HG02798 (cell line): ENCODE measurements at regions not wholly inside any gene's neighbourhood (a gene's known extent, or its start where the extent isn't known, plus 50 kb on each side); places are given as distances from the start of the nearest gene placed in this dataset.

Experiments used
- ATAC-seq: cut with Tn5 transposase; IDR thresholded peaks from one replicate; pipeline ENCODE4 v1.9.1; 2021; ENCODE audit warnings: mild to moderate bottlenecking; ENCODE audit not compliant: unreplicated experiment, poor library complexity

DNA sequence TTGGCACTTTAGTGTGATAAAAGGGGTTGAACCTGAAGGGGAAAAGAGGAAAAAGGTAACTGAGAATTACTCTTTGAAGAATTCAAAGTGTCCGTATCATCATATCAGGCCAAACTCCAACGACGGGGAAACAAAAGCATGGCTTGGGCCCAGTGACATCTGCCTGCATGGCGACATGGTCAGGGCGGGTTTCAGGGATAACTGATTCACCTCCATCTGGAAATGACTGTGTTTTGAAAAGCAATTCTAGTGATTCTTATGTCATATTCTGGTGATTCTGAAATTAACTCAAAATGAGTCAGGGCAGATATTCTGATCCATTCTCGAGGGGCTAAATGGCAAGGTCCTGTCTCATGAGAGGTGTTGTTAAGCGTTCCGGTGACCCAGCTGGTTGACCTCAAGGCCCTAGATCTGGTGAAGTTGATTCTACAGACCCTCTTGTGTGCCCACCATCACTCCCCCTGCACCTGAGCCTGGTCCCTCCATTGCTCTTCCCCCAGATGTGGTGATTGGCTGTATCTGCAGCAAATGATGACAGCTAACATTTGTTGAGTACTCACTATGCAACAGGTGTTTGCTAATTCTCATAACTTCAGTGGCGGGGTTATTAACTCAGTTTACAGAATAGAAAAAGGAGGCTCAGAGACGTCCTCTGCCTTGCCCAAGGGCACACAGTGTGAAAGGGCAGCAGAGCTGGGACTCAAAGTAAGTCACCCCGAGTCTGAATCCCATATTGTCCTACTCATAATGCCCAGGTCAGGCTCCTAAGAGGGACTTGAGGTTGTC is 251.8 kb downstream of the MAF start:
- ATAC-seq = no peak

DNA sequence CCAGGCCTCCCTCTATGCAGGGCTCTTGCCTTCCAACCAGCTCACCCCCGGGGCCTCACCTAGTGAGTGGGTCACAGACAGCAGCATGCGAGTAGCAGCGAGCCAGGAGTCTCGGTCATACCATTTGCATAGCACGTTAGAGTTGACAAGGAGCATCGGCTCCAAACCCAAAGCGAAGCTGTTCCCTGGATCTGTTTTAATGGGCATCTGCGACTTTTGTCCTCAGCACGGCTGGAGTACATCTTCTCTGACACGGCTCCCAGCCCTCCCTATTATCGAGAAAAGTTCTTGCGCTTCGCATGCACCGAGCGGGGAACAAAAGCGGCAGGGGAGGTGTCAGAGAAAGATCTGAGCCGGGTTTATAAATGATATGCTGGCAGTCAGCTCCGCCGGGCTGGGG is 253.3 kb downstream of the MAF start:
- no peak for ATAC-seq

DNA sequence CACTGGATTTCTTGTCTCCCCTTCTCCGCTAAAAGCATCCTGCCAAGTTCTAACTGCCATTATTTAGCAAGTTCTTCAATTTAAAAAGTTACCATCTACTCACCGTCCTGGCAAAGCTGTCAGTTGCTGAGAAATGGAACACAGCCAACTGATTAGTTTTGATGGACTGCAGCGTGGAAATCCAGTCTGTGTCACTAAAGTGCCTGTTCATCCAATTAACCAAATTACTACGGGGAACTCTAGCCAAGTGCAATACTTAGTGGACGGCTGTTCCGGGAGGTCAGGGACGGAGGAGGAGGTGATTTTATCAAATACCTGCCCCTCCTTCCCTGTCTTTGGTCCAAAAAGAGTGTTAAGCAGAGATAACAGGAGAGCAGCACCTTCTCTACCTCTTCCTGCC is 260.7 kb downstream of the MAF start:
- ATAC-seq = no peak

DNA sequence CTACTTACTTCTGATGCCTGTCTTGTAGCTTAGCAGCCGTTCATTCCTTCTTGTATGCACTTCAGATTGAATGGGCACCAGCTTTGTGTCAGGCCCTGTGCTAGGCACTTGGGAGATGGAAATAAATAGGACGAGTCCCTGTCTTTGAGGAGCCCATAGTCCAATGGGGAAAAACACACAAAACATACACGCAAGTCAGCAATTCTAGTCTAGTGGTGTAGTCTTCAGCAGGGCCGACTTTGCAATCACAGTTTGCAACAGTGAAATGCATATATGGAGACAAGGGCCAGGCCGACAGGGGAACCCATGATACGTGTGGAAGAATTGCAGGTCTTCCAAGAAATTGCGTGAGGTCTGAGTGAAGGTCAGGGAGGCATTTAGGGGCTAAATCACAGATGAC is 262.6 kb downstream of the MAF start:
- ATAC-seq = no peak

DNA sequence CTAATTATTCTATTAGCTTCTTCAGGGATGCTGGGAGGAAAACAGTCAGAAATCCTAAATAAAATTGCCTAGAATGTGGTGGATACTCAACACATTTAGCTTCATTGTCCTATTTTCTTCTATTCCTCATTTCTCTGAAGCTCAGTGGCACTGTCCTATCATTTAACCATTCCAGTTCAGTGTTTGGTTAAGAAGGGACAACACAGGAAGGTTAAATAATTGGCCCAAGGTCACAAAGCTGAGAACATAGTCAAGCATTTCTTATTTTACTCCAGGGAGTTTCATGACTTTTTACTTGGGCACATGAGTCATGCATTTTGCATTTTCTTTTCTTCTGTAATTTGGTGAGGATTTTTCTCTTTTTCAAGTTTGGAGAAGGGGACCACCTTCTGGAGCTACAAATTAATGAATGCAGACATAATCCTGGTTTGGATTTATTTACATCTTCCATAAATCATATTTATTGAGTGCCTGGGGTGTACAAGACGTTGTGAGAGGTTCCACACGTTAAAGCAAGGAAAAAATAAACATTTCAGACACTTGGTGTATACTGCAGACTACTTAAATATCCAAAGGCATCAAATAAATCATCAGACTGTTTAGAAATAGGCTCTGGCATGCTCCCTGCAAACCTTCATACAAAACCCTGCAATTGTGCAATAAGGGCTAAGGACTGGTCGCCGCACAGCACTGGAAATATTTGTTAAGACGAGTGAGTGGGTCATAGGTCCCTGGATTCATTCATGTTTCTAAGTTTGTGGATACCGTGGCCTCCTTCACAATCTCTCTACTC is 263.9 kb downstream of the MAF start:
- ATAC-seq = no peak

DNA sequence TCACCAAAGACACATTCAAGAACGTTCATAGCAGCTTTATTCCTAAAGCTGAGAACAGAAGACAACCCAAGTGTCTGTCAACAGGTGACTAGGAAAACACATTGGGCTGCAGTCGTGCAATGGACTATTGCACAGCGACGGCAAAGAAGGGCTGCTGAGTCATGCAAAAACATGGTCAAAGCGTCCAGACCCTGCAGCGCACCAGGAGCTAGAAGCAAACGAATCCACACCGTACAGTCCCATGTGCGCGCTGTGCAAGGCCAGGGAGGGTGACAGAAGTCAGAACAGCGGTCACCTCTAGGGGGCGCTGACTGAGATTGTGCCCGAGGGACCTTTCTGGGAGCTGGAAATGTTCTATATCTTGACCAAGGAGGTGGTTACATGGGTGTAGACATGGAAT is 266.4 kb downstream of the MAF start:
- ATAC-seq = no peak

DNA sequence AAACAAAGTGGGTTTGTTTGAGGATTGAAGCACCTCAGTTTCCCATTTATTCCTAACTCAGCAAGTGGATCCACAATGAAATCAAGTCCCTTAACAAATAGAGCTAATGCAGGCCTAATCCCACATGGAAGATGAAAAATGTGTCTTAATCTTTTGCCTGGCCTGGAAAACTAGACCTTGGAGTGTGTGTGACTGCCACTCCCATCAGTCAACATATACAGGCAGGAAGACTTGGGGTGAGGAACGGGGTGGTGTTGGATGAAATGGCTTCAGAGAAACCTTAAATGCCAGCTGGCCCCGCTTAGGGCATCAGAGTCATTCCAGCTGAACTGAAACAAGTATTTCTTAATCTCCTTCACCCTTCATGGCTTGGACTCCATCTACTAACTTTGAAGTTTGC is 269.5 kb downstream of the MAF start:
- ATAC-seq = no peak

DNA sequence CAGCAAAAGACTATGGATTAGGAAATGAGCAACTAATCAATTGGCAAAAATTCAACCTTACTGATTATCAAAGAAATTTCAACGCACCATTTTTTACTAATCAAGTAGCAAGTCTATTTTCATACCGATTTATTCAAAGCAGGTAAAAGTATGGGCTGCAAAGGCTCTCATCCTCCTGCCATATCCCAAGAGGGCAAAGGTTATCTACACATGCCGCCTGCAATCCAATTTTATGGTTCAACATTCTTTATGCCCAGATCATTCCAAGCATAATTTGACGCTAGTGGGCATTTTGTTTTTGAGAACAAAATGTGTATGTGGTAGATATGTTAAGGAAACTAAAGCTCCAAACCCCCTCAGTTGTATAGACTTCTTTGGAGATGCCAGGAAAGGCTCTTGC is 270.6 kb downstream of the MAF start:
- ATAC-seq = no peak

DNA sequence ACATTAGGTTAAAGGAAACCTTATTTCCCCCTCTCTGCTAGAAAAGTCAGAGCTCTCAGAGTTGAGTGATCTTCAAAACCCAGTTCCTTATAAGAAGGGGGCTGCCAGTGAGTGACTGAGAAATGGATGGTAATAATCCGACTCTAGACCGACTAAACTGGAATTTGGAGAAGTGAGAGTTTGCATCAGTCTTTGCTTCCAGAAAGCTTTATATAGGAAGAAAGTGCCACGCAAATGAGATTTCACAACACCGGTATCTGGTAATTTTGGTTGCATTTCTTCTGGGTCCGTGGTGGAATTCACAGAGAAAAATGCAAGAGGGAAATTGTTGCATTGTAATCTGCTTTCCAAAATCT is 271.4 kb downstream of the MAF start:
- ATAC-seq = no peak

DNA sequence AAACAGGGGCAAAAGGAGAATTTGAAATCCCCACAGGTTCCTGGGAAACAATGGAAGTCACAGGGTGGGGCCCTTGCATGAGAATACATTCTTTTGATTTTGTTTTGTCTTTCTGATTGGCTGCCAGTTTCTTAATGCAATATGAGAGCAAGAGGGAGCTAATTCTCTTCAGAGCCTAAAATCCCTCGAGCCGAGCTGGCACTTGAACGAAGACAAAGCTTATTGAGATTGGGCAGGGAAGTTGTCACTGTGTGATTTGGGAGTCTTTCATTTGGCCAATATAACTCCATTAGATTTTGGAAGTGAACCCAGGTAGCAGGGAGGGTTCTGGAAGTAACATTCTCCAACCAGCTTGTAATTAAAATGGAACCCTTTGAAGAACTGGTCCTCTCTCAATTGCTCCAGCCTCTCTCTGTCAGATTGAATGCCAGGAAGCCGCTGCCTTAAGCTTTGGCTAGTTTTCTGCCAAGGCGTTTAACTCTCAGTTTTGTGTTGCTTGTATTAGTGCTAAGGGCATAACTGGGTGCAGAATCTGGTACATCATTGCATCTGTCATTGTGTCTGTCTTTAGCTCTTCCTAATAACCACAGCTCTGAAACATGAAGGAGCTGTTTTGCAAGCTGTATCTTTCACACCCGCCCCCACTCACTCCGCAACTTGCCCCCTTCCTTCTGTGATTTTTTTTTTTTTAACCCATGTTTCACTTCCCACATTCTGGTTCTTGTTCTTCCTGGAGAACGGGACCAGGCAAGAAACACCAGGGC is 272.0 kb downstream of the MAF start:
- no peak for ATAC-seq

DNA sequence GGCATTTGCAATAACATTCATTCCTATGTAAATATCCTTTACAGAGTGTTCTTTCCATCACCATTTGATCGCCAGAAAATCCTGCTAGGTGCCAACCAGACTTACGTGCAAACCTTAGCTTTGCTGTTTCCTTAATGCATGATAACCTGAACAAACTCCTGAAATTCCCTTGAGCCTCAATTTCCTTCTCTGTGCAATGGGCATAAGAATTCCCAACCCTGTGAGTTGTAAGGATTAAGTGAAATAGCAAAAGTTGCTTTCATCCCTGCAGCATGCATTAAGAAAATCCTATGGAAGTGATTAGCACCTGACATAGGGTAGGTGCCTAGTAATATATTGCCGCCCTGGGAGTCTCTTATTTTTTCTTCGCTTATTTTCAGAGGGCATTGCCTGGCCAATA is 272.7 kb downstream of the MAF start:
- ATAC-seq = no peak

DNA sequence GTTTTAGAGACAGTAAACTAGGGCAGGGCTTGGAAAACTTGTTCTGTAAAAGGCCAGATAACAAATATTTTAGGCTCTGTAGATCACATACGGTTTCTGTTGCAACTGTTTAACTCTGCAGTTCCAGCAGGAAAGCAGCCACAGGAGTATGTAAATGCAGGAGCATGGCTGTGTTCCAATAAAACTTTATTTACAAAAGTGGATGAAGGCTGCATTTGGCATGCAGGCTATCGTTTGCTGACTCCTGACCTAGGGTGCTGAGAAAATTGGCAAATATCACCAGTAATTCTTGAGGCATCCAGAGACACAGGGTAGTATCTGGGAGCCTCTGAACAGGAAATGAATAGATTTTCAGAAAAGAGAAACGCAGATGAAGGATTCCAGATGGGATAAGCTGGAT is 274.0 kb downstream of the MAF start:
- no peak for ATAC-seq

DNA sequence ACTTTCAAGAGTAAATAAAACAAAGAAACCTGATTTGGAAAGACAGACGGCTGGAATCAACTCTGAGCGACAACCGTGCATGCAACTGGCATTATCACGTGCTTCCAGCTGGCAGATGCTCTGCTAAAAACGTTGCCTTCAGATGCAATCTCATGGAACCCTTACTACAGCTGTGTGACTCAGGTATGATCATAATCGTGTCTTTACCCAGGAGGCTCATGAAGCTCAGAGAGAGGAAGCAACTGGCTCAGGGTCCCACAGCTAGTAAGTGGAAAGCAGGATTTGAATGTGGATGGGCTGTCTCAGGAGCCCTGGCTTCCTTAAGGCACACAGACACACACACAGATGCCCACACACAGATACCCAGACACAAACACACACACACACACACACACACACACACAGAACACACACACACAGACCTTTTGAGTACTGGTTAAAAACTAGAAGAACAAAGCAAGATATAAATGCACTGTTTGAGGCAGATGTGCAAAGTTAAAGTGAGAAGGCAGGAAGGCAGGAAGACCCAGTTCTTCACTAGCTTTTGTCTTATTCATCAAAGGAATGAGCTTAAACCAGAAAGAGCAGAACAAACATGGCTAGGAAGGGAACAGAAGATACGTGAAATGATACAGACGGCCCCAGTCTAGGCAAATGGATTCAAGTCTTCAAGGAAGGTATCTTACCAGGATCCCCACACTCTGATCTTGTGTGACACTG is 275.2 kb downstream of the MAF start:
- no peak for ATAC-seq

DNA sequence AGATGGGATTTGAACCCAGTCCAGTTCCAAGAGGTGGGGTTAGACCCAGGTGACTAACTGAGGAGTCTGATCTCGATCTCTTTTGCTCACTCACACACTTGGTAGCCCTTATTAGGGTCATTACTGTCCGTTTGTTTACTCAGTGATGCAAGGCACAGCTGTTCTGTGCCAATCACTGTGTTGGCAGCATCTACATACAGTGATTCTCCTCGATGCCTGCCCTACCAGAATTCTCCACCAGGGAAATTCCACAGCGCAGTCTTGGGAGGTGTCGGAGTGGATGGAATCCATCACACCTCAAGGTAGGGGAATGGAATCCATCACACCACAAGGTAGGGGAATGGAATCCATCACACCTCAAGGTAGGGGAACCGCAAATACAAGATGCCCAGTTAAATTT is 279.6 kb downstream of the MAF start:
- no peak for ATAC-seq

DNA sequence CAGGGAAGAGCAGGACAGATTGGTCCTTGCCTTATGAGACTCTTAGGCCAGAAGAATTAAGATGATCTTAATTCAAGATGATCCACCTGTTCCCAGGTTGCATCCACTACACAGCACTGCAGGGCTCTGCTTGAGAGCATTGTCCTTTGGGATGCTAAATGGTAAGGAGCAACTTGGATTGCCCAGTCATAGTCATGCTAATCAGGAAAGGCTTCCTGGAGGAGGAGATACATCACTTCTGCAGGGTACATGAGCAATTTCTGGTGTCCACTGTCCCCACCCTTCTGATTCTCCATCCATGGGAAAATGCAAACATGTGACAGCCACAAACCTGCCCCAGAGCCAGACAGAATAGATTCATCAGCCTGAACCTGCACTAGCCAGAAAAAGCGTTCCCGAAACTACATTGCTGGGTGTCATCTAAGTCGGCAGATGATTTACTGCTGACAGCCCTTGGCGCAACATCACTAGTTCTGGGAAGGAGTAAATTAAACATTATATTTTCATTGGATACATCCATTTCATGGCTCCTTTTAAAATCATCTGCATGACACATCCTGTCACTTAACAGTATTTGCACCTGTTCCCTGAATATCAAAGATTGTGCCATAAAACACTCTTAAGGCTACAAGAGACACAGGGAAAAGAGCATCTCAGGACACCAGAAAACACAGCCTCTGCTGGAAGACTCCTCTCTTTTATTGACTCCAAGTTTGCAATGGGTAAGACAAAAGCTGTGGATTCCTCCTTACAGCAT is 282.2 kb downstream of the MAF start:
- ATAC-seq = no peak

DNA sequence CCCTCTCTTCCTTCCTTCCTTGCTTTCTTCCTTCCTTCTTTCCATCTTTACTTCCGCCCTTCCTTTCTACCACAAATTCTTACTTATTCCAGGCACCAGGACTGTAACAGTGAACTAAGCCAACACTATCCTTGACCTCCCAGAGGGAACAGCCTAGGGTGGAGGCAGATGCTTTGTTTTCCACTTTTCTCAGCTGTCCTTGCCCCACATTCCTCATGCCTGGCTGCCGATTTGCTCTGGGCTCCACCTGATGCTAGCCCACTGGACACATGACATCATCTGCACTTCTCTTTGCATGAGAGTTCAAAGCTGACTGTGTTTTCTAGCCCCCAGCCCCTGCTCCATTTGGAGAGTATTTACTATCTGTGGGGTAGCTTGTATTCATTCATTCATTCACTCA is 283.0 kb downstream of the MAF start:
- no peak for ATAC-seq

DNA sequence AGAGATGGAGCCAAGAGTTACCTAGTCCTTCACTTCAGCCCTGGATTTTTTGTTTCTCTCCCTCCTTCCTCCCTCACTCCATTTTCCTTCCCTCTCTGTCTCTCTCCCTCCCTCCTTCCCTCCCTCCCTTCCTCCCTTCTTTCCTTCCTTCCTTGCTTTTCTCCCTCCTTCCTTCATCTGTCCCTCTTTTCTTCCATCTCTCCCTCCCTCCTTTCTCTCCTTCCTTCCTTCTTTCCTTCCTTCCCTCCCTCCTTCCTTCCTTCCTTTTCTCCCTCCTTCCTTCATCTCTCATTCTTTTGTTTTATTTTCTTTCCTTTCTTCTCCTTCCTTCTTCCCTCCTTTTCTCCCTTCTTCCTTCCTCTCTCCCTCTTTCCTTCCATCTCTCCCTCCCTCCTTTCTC is 283.5 kb downstream of the MAF start:
- ATAC-seq = no peak

DNA sequence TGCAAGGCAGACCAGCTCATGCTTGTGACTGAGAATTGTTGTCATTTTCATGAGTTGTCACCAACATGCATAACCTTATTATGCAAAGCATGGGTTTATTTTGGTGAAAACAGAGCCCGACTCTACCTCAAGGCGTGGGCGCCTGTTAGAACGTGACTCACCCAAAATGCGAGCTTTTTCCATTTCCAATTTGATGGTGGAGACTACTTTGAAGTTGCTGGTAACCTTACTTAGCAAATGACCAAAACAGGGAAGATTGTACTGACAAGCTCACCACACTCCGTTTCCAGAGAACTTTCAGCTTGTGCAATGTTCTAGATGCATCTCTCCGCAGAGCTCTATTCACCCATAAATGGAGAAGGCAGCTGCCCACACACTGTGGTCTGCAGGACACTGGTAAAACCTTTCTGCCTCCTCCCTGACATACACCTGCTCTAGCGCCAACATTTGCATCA is 284.5 kb downstream of the MAF start:
- ATAC-seq = peak; percentile 82

DNA sequence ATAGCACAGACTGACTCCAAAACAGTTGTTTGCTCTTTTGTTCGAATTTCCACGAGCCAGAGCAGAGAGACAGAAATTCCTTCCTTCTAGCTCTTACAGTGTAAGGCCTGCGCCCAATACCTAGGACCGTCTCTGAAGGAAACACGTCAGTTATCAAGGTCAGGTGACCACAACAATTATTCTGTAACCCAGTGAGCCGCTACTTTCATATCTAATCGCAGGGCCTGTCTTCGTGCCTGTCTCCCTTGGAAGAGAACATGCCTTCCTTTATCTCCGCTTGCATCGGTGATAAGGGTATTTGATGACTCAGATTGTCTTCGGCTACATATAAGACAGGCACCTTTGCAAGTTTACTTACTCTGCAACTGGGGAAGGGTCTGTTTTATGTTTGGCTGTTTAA is 288.0 kb downstream of the MAF start:
- no peak for ATAC-seq

DNA sequence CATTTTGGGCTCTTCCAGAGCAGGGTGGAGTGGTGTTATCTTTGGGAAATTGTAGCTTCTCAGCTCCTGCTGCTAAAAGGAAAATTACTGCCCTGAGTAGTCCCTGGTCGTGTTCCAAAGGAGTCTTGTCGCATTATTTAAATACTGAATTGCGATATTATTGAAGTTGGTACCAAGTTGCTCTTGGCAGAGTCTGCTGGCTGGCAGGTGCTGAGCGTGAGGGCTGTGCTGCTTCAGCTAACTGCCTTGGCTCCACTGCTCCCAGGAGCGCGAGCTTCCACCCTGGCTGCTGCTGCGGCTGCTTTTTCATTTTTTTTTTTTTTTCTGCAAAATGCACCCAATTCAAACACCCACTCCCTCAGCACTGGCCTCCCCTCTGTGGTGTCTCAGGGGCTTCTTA is 289.8 kb downstream of the MAF start:
- no peak for ATAC-seq
